Transverse colon (tissue), 4 donors: ENCODE measurements at regions not wholly inside any gene's neighbourhood (a gene's known extent, or its start where the extent isn't known, plus 50 kb on each side); places are given as distances from the start of the nearest gene placed in this dataset.

Source experiments
- POLR2AphosphoS5 ChIP-seq, 3 donors: sonication (generic); formaldehyde crosslinking; IDR thresholded peaks; one replicate each; pipeline ENCODE4 v1.6.1; 2016; ENCODE audit warnings: antibody characterized with exemption in 3 of 3
- TF ChIP-seq, protein P1 (sequence below), 5 experiments: fragments of 200-600 bp in 3 of 5; fragments of 450-650 bp in 2 of 5; sonication (generic) in 3 of 5; IDR thresholded peaks; 1 replicate in 2 of 5; 2 replicates in 3 of 5; pipeline ENCODE4 v1.5.1; 2016 to 2017; ENCODE audit warnings: antibody characterized with exemption in 5 of 5, inconsistent platforms in 3 of 5, mild to moderate bottlenecking in 2 of 5, moderate library complexity in 1 of 5

DNA sequence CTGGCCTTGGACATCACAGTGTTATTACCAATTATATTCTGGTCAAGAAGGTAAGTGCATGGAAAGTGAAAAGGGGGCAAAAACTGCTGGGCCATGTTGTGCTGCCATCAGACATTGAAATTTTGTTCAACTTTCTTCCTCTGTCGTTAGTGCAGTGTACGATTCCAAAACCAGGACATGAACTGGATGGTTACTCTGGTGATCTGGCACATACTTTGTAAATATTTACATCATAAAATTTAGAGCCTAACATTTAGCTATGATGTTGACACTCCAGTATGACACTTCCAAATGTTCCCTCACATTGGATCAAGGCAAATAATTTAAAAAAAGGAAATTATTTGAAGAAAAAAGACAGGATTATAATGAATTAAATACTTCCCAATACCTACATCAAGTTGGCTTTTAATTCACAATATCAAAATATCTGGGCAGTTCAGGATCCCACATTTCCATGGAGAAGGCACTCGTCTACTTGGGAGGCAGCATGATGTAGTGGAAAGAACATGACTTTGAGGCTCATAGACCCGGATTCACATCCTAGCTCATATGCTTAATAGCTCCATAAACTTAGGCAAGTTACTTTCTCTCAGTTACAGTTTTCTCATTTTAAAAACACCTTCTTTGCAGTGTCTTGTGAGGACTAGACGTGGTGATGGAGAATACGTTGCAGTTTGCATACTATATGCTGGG is 342.5 kb upstream of the MPDZ start:
- TF ChIP-seq, protein P1, sequence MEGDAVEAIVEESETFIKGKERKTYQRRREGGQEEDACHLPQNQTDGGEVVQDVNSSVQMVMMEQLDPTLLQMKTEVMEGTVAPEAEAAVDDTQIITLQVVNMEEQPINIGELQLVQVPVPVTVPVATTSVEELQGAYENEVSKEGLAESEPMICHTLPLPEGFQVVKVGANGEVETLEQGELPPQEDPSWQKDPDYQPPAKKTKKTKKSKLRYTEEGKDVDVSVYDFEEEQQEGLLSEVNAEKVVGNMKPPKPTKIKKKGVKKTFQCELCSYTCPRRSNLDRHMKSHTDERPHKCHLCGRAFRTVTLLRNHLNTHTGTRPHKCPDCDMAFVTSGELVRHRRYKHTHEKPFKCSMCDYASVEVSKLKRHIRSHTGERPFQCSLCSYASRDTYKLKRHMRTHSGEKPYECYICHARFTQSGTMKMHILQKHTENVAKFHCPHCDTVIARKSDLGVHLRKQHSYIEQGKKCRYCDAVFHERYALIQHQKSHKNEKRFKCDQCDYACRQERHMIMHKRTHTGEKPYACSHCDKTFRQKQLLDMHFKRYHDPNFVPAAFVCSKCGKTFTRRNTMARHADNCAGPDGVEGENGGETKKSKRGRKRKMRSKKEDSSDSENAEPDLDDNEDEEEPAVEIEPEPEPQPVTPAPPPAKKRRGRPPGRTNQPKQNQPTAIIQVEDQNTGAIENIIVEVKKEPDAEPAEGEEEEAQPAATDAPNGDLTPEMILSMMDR (IDR thresholded peaks at IDR 0.05) = no peak
- TF ChIP-seq POLR2AphosphoS5 (IDR thresholded peaks at IDR 0.05) = no peak
